ENCODE measurements at regions not wholly inside any gene's neighbourhood (a gene's known extent, or its start where the extent isn't known, plus 50 kb on each side); places are given as distances from the start of the nearest gene placed in this dataset.
"Not testable (repeated sequence)": the region's sequence is repeated elsewhere in the genome, so short reads cannot be mapped to it uniquely, and the experiment has no call there.

GRCh38 chrX:126489116-126489695, 63.4 kb downstream of the DCAF12L1 start:
- Histone ChIP-seq H3K4me2 (no peak overlapping the region), H3K9ac (no peak overlapping the region), H3K79me2 (ENCODE audit: low read depth) (no peaks in the 10 kb centered on the region), H3K4me3 (no peak overlapping the region), H3F3A (ENCODE audit: low read depth) (no peaks in the 10 kb centered on the region), H3K27me3 (no peaks in the 10 kb centered on the region), H3K9me3 (ENCODE audit: low read depth) (no peaks in the 10 kb centered on the region), H3K36me3 (no peaks in the 10 kb centered on the region), H4K20me1 (ENCODE audit: low read depth) (no peaks in the 10 kb centered on the region), H3K4me1 (no peaks in the 10 kb centered on the region), H3K27ac (no peak overlapping the region), H2AFZ (replicated peaks) (peak overlapping the region; percentile 19)
- no peak for TF ChIP-seq CTCF (IDR thresholded peaks at IDR 0.05)
- TF ChIP-seq EZH2 (IDR thresholded peaks at IDR 0.05), result no peak
- no peak for TF ChIP-seq EZH2phosphoT487 (IDR thresholded peaks at IDR 0.05)
- Mint-ChIP-seq H3K9me3 (peaks cover 7% of the 10 kb centered on the region), H3K4me3 (no peak overlapping the region), H3K36me3 (no peaks in the 10 kb centered on the region), H3K27me3 (ENCODE audit: insufficient read depth, low read depth) (no peaks in the 10 kb centered on the region), H3K27ac (no peak overlapping the region), H3K4me1 (no peaks in the 10 kb centered on the region)
- DNase-seq (ENCODE audit: low spot score), result no peak

DNA sequence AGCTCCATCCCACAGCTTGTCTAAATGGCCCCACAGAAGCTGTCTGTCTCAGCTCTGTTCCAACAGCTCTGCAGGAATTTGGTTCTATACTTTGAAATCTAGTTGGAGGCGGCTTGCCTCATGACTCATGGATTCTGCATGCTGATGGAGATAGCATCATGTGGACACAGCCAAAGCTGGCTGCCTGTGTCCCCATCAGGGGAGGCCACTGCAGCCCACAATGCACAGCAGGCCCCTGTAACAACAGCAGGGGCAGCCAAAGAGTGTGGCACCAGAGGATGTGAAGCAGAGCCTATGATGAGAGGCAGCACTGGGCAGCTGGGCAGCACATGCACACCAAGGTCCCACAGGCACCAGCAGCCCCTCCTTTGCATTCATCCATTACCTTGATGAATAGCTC, 67.2 kb downstream of the DCAF12L1 start:
- no peak overlapping the region for H3K4me3 ChIP-seq
- H3K36me3 Mint-ChIP-seq, result no peaks in the 10 kb centered on the region
- H3K27me3 ChIP-seq, result no peaks in the 10 kb centered on the region
- H3K27me3 Mint-ChIP-seq (ENCODE audit: insufficient read depth, low read depth), result no peaks in the 10 kb centered on the region
- no peak overlapping the region for H3K4me2 ChIP-seq
- H3F3A ChIP-seq (ENCODE audit: low read depth), result no peaks in the 10 kb centered on the region
- H3K79me2 ChIP-seq (ENCODE audit: low read depth), result no peaks in the 10 kb centered on the region
- no peak overlapping the region for H3K9ac ChIP-seq
- no peak overlapping the region for H3K4me3 Mint-ChIP-seq
- no peak for TF ChIP-seq EZH2phosphoT487 (IDR thresholded peaks at IDR 0.05)
- no peak for TF ChIP-seq CTCF (IDR thresholded peaks at IDR 0.05)
- no peak for TF ChIP-seq EZH2 (IDR thresholded peaks at IDR 0.05)
- no peak overlapping the region for H3K27ac Mint-ChIP-seq
- no peaks in the 10 kb centered on the region for H4K20me1 ChIP-seq (ENCODE audit: low read depth)
- H3K4me1 Mint-ChIP-seq, result no peaks in the 10 kb centered on the region
- no peaks in the 10 kb centered on the region for H3K4me1 ChIP-seq
- no peaks in the 10 kb centered on the region for H3K9me3 ChIP-seq (ENCODE audit: low read depth)
- no peaks in the 10 kb centered on the region for H3K9me3 Mint-ChIP-seq
- no peak for DNase-seq (ENCODE audit: low spot score)
- H3K27ac ChIP-seq, result no peak overlapping the region
- no peaks in the 10 kb centered on the region for H3K36me3 ChIP-seq
- H2AFZ ChIP-seq (replicated peaks), result no peak overlapping the region

- no peaks in the 10 kb centered on the region for H3K9me3 ChIP-seq (ENCODE audit: low read depth)
- no peaks in the 10 kb centered on the region for H3K36me3 ChIP-seq
- H3K4me3 ChIP-seq, result no peak overlapping the region
- no peaks in the 10 kb centered on the region for H3K9me3 Mint-ChIP-seq
- DNase-seq (ENCODE audit: low spot score), result no peak
- H3K79me2 ChIP-seq (ENCODE audit: low read depth), result no peaks in the 10 kb centered on the region
- H2AFZ ChIP-seq (replicated peaks), result no peak overlapping the region
- no peak overlapping the region for H3K27ac ChIP-seq
- H3F3A ChIP-seq (ENCODE audit: low read depth), result no peaks in the 10 kb centered on the region
- TF ChIP-seq CTCF (IDR thresholded peaks at IDR 0.05) (no peak), EZH2phosphoT487 (IDR thresholded peaks at IDR 0.05) (no peak), EZH2 (IDR thresholded peaks at IDR 0.05) (no peak)
- H3K4me1 Mint-ChIP-seq, result no peaks in the 10 kb centered on the region
- no peaks in the 10 kb centered on the region for H3K27me3 Mint-ChIP-seq (ENCODE audit: insufficient read depth, low read depth)
- no peaks in the 10 kb centered on the region for H3K4me1 ChIP-seq
- H3K36me3 Mint-ChIP-seq, result no peaks in the 10 kb centered on the region
- no peak overlapping the region for H3K4me2 ChIP-seq
- no peak overlapping the region for H3K4me3 Mint-ChIP-seq
- no peaks in the 10 kb centered on the region for H3K27me3 ChIP-seq
- H3K27ac Mint-ChIP-seq, result no peak overlapping the region
- H4K20me1 ChIP-seq (ENCODE audit: low read depth), result no peaks in the 10 kb centered on the region
- no peak overlapping the region for H3K9ac ChIP-seq
These were observed 70.7 kb downstream of the DCAF12L1 start for GRCh38 chrX:126481916-126482315.

DNA sequence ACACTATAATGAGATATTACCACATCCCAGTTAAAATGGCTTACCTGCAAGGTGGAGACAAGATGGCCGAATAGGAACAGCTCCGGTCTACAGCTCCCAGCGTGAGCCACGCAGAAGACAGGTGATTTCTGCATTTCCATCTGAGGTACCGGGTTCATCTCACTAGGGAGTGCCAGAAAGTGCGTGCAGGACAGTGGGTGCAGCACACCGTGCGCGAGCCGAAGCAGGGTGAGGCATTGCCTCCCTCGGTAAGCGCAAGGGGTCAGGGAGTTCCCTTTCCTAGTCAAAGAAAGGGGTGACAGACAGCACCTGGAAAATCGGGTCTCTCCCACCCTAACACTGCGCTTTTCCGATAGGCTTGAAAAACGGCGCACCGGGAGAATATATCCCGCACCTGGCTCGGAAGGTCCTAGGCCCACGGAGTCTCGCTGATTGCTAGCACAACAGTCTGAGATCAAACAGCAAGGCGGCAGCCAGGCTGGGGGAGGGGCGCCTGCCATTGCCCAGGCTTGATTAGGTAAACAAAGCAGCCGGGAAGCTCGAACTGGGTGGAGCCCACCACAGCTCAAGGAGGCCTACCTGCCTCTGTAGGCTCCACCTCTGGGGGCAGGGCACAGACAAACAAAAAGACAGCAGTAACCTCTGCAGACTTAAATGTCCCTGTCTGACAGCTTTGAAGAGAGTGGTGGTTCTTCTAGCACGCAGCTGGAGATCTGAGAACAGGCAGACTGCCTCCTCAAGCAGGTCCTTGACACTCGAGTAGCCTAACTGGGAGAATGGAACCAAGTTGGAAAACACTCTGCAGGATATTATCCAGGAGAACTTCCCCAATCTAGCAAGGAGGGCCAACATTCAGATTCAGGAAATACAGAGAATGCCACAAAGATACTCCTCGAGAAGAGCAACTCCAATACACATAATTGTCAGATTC, 92.5 kb downstream of the DCAF12L1 start:
- not testable (repeated sequence) for H4K20me1 ChIP-seq (ENCODE audit: low read depth); H3K36me3 ChIP-seq; H3K27ac Mint-ChIP-seq; H3F3A ChIP-seq (ENCODE audit: low read depth); H3K27ac ChIP-seq; H3K4me1 ChIP-seq; H3K79me2 ChIP-seq (ENCODE audit: low read depth); H3K27me3 ChIP-seq; H3K9ac ChIP-seq; H3K27me3 Mint-ChIP-seq (ENCODE audit: insufficient read depth, low read depth); H3K9me3 ChIP-seq (ENCODE audit: low read depth); H3K36me3 Mint-ChIP-seq; H3K9me3 Mint-ChIP-seq; H3K4me1 Mint-ChIP-seq
- Histone ChIP-seq H2AFZ (replicated peaks) (peak overlapping the region; percentile 76), H3K4me2 (peak overlapping the region; percentile 31), H3K4me3 (peak overlapping the region; percentile 54)
- H3K4me3 Mint-ChIP-seq, result peak overlapping the region; percentile 30
- DNase-seq (ENCODE audit: low spot score), result peak; percentile 5

All from neural progenitor cell (in vitro differentiated cells).